ENCODE measurements at regions not wholly inside any gene's neighbourhood (a gene's known extent, or its start where the extent isn't known, plus 50 kb on each side); places are given as distances from the start of the nearest gene placed in this dataset.

DNA sequence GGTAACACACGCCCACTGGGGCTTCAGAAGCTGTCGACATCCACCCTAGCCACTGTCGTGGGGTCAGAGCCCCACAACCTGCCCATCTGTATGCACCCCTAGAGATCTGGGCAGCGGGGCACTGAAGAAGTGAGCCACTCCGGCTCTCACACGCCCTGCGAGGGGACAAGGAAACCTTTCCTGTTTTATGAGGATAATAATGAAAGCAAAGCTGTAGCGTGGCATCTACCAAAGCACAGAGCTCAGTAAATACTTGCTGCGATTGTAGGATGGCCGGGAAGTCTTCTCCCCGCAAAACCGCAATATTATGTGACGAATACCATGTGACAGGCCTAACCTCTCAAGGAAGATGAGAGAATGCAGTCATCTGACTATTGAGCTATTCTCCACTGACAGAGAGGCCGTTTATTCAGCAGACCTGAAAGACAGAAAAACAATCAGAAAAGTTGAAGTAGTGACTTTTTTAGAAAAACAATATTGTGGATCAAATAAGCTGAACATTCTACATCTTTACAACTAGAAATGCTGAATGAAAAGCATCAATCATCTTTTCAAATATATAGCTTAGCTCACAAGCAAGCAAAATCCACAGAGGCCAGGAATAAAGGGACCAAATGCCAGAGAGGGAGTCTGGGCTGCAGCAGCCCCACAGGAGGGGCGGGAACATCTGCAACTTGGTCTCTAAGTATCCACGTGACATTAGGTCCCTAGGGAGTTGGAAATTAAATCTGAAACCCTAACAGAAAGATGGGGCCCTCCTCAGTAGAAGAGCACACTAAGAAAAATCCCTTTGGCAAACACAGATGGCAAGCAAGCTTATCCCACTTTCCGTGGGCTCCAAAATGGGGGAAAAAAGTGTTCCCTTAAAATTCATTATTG lies 207.8 kb downstream of the TTLL2 start:
- no peak for DNase-seq (ENCODE audit: extremely low read depth, low read depth)

DNA sequence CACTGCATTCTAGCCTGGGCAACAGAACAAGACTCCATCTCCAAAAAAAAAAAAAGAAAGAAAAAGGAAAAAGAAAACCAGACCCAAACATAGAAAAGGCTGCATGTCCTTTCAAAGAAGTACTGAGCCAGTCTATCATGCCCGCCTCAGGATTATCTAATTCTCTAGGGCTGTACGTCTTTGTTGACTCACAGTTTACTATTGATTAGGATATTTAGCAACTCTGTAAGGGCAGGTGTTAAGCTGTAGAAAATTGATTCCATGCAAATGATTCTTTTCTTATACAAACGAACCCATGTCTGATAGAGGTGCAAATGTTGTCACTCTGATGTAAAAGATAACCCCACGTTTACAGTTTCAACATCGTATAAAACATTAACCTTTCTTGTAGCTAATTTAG lies 209.0 kb downstream of the TTLL2 start:
- no peak for DNase-seq (ENCODE audit: extremely low read depth, low read depth)

DNA sequence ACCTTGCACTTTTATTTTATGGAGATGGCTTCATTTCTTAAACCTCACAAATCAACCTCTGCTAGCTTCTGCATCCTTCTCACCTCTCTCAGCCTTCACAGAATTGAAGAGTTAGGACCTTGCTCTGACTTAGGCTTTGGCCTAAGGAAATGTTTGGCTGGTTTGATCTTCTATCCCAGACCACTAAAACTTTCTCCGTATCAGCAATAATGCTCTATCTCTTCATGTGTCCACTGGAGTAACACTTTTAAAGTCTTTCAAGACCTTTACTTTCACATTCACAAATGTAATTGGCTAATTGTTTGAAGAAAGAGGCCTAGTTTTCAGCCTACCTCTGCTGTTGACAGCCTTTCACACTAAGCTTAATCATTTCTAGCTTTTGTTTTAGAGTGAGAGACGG lies 212.9 kb downstream of the TTLL2 start:
- no peak for DNase-seq (ENCODE audit: extremely low read depth, low read depth)

DNA sequence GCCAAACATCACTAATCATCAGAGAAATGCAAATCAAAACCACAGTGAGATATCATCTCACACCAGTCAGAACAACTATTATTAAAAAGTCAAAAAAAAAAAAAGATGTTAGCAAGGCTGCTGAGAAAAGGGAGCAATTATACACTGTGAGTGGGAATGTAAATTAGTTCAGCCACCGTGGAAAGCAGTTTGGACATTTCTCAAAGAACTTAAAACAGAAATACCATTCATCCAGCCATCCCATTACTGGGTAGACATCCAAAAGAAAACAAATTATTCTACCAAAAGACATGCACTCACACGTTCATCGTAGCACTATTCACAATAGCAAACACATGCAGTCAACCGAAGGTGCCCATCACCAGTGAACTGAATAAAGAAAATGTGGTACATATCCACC lies 213.9 kb downstream of the TTLL2 start:
- no peak for DNase-seq (ENCODE audit: extremely low read depth, low read depth)

DNA sequence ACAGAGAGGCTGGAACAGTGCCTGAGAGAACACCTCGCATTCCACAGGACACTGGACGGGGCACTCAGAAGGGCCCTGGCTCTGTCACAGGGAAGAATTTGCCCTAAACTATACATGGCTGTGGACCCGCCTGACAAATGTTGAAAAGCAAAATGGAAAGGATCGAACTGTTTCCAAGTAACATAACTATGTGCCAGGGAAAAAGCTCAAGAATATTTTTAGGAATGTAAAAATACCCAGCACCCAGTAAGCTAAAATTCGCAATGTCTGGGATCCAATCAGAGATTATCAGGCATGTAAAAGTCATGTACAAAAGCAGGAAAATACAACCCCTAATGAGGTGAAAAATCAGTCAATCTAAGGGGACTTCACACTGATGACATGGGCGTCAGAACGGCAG lies 215.9 kb downstream of the TTLL2 start:
- no peak for DNase-seq (ENCODE audit: extremely low read depth, low read depth)

DNA sequence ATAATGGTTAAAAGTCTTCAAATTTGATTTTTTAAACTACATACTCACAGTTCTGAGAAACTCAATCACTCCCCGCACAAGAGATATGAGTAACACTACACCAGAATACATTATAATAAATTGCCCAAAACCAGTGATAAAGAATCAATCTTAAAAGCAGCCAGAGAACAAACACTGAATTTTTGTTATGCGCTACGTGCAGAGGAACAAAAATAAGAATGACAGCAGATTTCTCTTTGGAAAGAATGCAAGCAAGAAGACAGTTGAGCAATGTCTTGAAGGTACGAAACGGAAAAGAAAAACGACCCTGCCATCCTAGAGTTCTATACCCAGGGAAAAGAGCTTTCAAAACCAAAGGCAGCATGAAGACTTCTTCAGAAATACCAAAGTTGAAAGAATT lies 216.7 kb downstream of the TTLL2 start:
- no peak for DNase-seq (ENCODE audit: extremely low read depth, low read depth)

DNA sequence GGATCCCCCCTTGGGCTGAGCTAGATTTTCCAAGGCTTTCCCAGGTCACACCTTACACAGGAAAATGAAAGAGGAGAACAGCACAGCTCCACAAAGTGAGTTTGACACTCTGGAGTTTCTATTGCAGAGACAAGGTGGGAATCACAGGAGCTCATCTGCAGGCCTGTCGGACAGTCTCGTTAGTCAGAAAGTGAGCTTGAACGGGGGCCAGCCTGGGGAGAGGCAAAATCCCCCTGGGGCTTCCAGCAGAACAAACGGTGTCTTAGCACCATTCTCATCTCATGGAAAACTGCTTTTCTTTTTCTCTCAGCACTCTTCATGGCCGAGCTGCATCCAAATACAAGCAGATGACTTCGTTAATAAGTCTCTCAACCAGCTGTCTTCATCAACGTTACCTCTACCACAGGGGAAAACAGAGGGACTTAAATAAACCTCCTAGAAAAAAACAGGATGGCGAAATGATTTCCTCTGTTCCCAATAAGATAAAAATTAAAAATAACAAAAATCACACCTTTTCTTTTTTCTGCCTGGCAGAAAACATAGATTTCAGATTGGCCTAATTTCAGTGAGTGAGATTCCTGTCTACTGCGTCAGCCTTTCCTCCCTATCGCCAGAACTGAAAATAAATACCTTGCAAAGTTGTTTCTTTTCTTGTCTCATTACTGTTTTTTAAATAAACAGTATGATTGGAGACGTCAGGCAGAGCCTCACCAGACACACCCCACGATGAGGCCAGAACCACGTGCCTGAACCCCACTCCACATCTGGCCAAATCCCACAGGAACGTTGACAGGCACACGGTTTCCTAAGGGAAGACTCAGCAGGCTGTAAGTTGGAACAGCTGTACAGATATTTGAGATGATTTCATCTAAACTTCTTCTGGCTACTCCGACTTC lies 219.0 kb downstream of the TTLL2 start:
- DNase-seq (ENCODE audit: extremely low read depth, low read depth): no peak

DNA sequence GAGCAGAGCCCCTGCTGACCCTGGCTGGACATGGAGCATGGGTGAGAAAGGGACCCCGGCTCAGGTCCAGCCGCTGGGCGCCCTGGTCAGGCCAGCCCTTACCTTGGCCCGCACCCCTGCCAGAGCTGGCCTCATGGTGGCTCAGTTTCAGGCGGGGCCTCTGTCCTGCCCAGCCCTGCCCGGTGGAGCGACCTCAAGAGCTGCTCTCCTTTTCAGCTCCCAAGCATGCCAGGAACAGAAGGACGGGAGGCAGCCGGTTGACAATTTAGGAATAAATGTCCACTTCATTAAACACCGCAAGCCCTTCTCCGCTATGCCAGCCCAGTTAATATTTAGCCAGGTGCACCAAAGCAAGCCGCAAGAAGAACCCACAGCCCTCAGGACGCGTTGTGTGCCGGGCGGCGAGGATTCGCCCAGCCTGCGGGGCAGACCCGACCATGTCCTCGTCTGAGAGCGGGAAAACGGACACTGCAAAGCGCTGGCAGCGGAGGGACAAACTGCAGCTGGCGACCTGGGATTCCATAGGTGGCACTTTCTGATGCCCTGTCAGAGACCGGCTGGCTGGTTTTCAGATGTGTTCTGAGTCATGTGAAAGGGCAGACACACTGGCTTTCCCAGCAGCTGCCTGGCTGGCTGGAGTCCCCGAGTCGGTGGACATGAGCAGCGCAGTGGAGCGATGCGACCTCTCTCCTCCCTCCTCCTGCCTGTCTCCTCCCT lies 221.9 kb downstream of the TTLL2 start:
- DNase-seq (ENCODE audit: extremely low read depth, low read depth): no peak

DNA sequence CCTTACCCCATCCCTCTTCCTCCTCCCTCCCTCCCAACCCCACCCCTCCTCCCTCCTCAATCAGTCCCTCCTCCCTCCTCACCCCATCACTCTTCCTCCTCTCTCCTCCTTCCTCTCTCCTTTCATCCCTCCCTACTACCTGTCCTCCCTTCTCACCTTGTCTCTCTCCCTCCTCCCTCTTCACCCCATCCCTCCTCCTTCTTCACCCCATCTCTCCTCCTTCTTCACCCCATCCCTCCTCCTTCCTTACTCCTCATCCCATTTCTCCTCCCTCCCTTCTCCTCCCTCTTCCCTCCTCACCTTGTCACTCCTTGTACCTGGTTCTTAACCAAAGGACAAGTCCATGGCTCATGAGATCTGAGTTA lies 222.4 kb downstream of the TTLL2 start:
- DNase-seq (ENCODE audit: extremely low read depth, low read depth): no peak

DNA sequence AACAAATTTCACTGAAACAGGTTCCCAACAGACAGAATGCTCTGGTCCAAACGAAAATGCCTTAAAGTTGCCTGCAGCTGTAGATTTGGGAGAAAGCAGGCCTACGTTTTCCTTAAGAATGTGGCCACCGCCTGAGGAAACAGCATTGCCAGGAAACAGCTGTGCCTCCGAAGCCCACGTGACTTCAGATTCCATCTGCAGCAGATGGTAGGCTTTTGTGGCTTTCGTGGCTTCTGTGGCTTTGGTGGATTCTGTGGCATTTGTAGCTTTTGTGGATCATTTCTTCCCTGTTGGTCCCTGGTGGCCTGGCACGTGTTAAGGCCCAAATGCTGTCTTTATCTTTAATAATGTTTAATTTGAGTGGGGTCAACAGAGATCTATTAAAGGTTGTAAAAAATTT lies 222.9 kb downstream of the TTLL2 start:
- no peak for DNase-seq (ENCODE audit: extremely low read depth, low read depth)

DNA sequence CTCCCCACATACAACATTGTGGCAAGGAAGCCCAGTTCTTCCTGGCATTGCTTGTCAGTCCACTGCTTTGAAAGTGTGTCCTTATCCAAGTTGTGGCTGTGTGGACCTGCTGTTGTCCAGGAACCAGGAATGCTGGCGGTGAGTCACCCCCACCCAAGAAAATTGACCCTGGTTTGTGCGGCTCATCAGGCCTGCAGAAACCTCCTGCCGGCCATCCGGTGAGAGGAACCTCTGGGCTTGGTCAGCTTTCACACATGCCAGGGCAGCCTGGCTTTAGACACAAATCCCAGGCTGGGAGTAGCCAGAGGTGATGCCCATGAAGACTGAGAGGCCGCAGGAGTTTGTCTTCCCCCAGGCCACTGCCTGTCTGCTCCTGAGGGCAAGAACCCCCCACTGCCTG lies 223.6 kb downstream of the TTLL2 start:
- DNase-seq (ENCODE audit: extremely low read depth, low read depth): no peak

DNA sequence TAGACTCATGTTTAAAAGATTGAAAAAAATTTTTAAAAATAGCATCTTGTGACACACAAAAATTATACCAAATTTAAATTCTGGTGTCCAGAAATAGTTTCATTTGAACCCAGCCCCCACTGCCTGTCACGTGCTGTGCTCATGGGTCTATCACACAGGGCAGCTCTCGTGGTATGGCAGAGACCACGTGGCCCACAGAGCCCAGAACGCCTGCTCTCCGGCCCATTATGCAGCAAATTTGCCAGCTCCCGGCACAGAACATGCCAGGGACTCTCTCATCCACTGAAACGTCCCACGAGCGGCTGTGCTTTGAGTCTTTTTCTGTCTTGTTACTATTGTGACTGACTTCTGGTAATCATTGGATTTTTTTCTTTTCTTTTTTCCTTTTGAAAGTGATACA lies 224.3 kb downstream of the TTLL2 start:
- no peak for DNase-seq (ENCODE audit: extremely low read depth, low read depth)

DNA sequence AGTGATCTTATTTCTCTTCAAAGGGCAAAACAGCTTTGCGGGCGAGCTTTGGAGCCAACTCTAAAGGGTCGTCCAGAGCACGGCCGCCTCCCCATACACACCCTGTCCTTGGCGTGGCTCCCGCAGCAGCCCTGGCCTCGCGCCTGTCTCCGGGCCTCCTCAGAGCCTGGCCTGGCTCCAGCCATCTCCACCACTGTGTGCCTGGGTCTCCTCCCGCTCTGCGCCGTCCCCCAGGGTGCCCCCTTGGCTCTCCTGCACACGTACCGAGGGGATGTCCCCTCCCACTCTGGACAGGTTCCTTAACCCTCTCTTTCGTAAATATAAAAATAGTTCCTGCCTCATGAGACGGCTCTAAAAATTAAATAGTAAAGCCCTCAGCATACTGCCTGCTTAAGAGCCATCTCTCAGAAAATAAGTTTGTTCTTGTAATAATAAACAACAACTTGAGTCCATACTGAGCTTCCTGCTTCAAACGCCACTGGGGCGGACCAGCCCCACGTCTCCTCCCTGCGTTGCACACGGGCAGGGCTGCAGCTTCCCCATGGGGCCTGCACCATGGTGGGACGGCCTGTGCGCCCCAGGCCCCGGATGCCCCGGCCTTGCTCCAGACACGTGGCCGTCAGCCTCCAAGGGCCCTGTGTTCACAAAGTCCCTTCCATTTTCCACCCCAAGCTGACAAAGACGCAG lies 226.2 kb downstream of the TTLL2 start:
- no peak for DNase-seq (ENCODE audit: extremely low read depth, low read depth)

DNA sequence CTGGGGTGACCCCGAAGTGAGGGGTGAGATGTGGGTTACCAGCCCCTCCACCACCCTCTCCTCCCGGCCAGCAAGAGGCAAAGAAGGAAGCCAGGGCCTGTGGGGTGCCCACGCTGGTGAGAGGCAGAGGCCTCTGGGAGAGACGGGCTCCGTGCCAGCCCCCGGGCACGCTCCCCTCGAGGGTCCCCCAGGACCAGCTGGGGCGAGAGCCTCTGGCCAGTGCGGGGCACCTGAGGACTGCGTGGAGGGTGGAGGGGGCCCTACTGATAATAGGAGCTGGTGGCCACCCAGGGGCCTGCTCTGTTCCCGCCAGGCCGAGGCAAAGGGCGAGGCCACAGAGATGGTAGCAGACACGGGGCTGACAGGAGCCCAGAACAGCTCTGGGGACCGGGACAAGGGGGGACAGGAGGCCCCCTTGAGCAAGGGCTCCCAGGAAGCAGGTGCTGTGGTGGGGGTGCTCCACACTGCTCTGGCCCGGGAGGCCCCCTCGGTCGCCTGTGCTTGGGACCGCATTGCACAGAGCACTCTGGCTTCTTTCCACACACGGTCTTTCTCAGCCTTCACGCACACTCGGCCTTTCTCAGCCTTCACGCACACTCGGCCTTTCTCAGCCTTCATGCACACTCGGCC lies 226.9 kb downstream of the TTLL2 start:
- no peak for DNase-seq (ENCODE audit: extremely low read depth, low read depth)

DNA sequence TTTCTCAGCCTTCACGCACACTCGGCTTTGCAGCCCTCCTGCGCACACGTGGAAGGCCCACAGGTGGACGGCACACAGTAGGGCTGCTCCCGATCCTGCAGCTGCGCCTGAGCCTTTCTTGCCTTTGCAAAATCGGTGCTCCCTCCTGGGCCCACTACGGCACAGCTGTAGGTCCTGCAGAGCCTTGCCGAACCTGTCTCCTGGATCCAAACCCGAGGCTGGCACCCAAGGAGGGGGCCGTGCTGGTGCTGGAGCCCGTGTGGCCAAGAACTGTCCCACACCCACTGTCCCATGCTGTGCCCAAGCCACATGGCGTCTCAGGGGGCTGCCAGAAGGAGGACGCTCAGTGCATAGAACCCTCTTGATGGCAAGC lies 227.4 kb downstream of the TTLL2 start:
- no peak for DNase-seq (ENCODE audit: extremely low read depth, low read depth)

DNA sequence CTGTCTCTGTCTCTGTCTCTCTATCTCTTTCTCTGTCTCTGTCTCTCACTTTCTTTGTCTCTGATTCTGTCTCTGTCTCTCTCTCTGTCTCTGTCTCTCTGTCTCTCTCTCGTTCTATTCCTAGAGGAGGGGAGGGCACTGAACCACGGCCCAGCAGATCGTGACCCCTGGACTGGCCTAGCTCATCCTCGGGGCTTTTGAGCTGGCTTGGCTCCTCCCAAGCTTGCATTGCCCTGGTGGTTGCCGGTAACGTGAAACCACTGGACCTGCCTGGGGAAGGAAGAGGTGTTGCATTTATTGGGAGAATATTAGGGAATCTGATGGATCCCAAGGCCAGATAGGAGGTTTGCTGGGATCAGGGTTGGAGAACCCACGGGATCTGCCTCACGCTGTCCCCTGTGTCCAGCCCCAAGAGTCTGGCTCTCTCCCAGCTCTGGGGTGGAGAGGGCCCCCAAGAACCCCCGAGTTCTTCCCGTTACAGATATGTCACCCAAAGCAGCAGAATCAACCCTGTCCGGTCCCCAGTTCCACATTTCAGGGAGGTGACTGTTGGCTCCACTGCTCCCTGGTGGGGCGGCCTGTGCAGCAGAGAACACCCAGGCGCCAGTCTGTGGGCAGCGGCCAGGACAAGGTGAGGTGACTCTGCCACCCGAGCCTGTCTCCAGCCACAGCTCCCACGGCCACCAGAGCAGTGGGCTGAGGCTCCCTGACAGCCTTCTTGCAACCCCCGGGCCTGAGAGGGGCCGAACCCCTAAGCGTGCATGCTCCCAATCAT lies 228.3 kb downstream of the TTLL2 start:
- no peak for DNase-seq (ENCODE audit: extremely low read depth, low read depth)

DNA sequence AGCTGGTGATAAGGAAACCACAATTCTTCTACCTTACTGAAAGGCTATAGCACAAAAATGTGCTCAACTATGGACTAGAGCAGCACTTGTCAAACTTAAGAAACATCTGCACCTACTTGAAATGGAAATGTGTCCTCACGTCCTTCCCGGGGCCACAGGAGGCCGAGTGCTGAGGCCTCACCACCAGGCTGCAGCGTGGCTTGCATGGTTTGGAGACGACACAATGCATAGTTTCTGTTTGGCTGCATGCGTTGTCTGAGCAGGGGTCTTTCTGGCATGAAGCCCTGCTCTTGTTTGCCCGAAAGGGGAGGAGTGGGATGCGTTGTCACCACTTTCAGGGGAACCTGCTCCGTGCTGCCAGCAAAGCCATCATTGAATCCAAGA lies 228.8 kb downstream of the TTLL2 start:
- DNase-seq (ENCODE audit: extremely low read depth, low read depth): no peak

DNA sequence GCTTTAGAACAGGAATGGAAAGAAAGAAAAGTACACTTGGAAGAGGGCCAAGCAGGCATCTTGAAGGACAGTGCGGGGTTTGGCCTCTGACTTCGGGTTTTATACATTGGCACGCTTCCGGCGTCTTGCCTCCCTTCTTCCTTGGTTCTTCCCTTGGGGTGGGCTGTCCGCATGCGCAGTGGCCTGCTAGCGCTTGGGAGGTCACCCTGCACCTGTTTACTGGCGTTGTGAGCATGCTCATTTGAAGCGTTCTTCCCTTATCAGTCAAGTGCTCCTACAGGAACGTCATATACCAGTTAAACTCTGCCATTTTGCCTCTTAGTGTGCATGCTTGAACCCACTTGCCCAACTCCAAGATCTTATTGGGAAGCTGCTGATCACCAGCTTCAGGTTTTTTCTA lies 230.0 kb downstream of the TTLL2 start:
- no peak for DNase-seq (ENCODE audit: extremely low read depth, low read depth)

DNA sequence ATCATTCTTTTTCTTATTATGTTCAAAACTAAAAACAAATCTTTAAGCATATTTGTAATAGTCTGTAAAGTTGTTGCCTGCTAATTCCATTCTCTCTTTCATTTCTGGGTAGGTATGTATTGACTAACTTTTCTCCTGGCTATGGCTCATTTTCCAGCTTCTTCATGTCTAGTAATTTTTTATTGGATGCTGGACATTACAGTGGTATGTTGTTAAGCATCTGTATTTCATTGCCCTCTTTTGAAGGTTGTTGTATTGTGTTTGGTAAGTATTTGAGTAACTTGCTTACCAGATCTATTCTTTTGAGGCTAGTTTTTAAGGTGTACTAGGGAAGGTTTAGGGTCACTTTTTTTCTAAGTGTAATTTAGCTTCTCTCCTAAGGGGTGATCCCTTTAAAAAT lies 230.9 kb downstream of the TTLL2 start:
- DNase-seq (ENCODE audit: extremely low read depth, low read depth): no peak

DNA sequence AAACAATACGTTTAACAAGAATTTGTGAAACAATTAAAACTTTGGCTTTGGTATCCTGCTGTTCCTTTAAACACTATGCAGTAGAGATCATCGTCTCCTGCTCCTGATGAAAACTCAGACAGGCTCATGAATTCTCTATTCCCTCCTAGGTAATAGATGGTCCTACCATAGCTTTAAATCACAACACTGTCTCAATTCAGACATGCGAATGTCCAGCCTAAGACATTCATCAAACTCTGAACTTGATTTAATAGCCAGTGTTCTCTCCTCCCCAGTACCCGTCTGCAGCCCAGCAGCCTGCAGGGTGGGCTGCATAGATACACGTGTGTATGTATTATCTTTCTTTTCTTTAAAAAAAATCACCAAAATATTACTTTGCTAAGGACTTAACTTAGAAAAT lies 232.8 kb downstream of the TTLL2 start:
- no peak for DNase-seq (ENCODE audit: extremely low read depth, low read depth)

Measured in NCI-H460 (cell line).